Tibial nerve (tissue), 3 donors: ENCODE measurements at regions not wholly inside any gene's neighbourhood (a gene's known extent, or its start where the extent isn't known, plus 50 kb on each side); places are given as distances from the start of the nearest gene placed in this dataset.

ENCODE experiments used
- CTCF ChIP-seq, 5 experiments: fragments of 200-600 bp in 3 of 5; fragments of 450-650 bp in 2 of 5; sonication (generic) in 3 of 5; IDR thresholded peaks; one replicate each; pipeline ENCODE4 v1.5.1; 2016 to 2019; ENCODE audit warnings: antibody characterized with exemption in 5 of 5, mild to moderate bottlenecking in 3 of 5, moderate library complexity in 2 of 5
- POLR2A ChIP-seq, 2 donors: fragments of 450-650 bp; IDR thresholded peaks; one replicate each; pipeline ENCODE4 v1.6.1; 2017; ENCODE audit warnings: antibody characterized with exemption in 2 of 2, mild to moderate bottlenecking in 2 of 2, moderate library complexity in 2 of 2

GRCh38 chr18:43866696-43867095 lies 589.4 kb upstream of the SYT4 start:
- TF ChIP-seq POLR2A (IDR thresholded peaks at IDR 0.05) (no peak), CTCF (IDR thresholded peaks at IDR 0.05) (no peak)
